ENCODE measurements at regions not wholly inside any gene's neighbourhood (a gene's known extent, or its start where the extent isn't known, plus 50 kb on each side); places are given as distances from the start of the nearest gene placed in this dataset.

GRCh38 chr2:56084111-56084901 is 99.5 kb upstream of the CCDC85A start:
- no peak for DNase-seq (ENCODE audit: extremely low read depth, insufficient read length)
- no peaks in the 10 kb centered on the region for H3K36me3 ChIP-seq (ENCODE audit: control insufficient read depth, insufficient read depth, low read length)
- no peak overlapping the region for H3K4me3 ChIP-seq (replicated peaks; ENCODE audit: low read depth, low read length)
- H3K27me3 ChIP-seq (replicated peaks; ENCODE audit: control insufficient read depth, insufficient read depth, low read length), result no peaks in the 10 kb centered on the region
- no peak for TF ChIP-seq CTCF (IDR thresholded peaks at IDR 0.05; ENCODE audit: insufficient read depth, low read length, poor library complexity, severe bottlenecking)

GRCh38 chr2:56086336-56086735 is 97.5 kb upstream of the CCDC85A start:
- H3K36me3 ChIP-seq (ENCODE audit: control insufficient read depth, insufficient read depth, low read length), result no peaks in the 10 kb centered on the region
- no peak for DNase-seq (ENCODE audit: extremely low read depth, insufficient read length)
- TF ChIP-seq CTCF (IDR thresholded peaks at IDR 0.05; ENCODE audit: insufficient read depth, low read length, poor library complexity, severe bottlenecking), result no peak
- no peak overlapping the region for H3K4me3 ChIP-seq (replicated peaks; ENCODE audit: low read depth, low read length)
- no peaks in the 10 kb centered on the region for H3K27me3 ChIP-seq (replicated peaks; ENCODE audit: control insufficient read depth, insufficient read depth, low read length)

GRCh38 chr2:56088411-56088810 is 95.4 kb upstream of the CCDC85A start:
- no peaks in the 10 kb centered on the region for H3K27me3 ChIP-seq (replicated peaks; ENCODE audit: control insufficient read depth, insufficient read depth, low read length)
- no peak for TF ChIP-seq CTCF (IDR thresholded peaks at IDR 0.05; ENCODE audit: insufficient read depth, low read length, poor library complexity, severe bottlenecking)
- DNase-seq (ENCODE audit: extremely low read depth, insufficient read length), result no peak
- H3K36me3 ChIP-seq (ENCODE audit: control insufficient read depth, insufficient read depth, low read length), result no peaks in the 10 kb centered on the region
- H3K4me3 ChIP-seq (replicated peaks; ENCODE audit: low read depth, low read length), result no peak overlapping the region

DNA sequence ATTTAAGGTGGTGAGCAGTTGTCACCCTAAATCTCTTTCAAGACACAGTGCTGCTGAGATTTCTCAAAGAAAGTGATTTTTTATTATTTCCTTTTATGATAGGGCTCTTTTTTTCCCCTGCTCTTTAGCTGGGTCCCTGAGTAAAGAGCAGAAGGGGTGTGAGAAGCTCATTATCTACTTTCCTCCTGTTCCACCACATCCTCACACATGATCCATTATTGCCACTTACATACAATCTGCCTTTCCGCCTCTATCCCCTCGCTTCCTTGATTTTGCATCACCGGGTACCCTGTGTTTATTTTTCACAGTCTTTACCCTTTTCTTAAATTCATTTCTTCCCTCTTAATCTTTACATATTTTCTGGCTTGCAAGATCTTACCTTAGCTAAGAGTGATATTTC is 93.9 kb upstream of the CCDC85A start:
- no peak for TF ChIP-seq CTCF (IDR thresholded peaks at IDR 0.05; ENCODE audit: insufficient read depth, low read length, poor library complexity, severe bottlenecking)
- no peaks in the 10 kb centered on the region for H3K27me3 ChIP-seq (replicated peaks; ENCODE audit: control insufficient read depth, insufficient read depth, low read length)
- no peak overlapping the region for H3K4me3 ChIP-seq (replicated peaks; ENCODE audit: low read depth, low read length)
- no peaks in the 10 kb centered on the region for H3K36me3 ChIP-seq (ENCODE audit: control insufficient read depth, insufficient read depth, low read length)
- no peak for DNase-seq (ENCODE audit: extremely low read depth, insufficient read length)

DNA sequence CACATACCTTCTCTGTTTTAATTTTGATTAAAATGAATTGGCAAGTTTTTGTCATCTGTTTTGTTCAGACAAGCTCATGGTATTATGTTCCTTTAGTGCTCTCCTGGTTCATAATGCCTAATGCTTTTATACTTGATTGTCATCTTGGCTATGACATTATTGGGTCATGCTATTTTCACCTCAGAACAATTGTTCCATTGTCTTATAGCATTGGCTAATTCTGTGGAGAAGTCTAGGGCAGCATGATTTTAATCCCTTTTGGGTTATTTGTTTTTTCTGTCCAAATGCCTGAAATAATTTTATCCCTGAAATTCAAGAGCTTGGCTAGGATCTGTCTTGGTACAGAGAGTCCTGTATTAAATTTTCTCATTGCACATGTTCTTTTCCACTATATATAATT is 83.8 kb upstream of the CCDC85A start:
- H3K36me3 ChIP-seq (ENCODE audit: control insufficient read depth, insufficient read depth, low read length), result no peaks in the 10 kb centered on the region
- no peak for DNase-seq (ENCODE audit: extremely low read depth, insufficient read length)
- no peak overlapping the region for H3K4me3 ChIP-seq (replicated peaks; ENCODE audit: low read depth, low read length)
- no peak for TF ChIP-seq CTCF (IDR thresholded peaks at IDR 0.05; ENCODE audit: insufficient read depth, low read length, poor library complexity, severe bottlenecking)
- no peaks in the 10 kb centered on the region for H3K27me3 ChIP-seq (replicated peaks; ENCODE audit: control insufficient read depth, insufficient read depth, low read length)
